ENCODE measurements at regions not wholly inside any gene's neighbourhood (a gene's known extent, or its start where the extent isn't known, plus 50 kb on each side); places are given as distances from the start of the nearest gene placed in this dataset.

DNA sequence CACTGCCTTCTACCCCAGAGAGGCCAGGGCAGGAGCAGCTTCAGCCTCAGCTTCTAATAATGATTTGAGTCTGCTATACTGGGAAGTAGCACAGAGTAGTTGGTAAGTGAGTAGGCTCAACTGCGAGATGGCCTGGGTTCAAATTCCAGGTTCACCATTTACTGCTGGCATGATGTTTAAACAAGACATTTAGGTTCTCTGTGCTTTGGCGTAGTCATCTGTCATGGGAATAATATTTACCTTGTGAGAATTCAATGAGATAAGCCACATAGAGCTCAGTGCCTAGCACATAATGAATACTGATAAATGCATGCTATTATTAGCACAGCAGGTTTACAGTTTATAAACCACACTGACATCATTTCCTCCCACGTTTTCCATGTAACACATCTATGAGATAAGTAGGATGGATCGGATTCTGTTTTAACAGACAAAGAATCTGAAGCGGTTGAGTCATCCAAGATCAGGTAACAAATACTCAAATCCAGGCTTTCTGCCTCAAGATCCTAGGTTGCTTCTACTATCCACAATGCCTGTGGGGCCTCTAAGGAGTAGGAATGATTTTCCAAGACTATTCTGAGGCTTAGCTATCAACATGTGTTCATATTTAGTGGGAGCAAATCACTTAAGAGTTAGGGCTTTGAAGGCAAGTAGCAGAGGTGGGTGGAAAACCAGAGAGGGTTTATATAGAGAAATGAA lies 72.9 kb upstream of the DTNBP1 start:
- H3K36me3 ChIP-seq (ENCODE audit: control insufficient read depth in 2 of 2, extremely low read depth in 1 of 2, insufficient read depth in 1 of 2, low read length in 1 of 2) = no peaks in the 10 kb centered on the region
- no peak overlapping the region for H3K27ac ChIP-seq (ENCODE audit: low read length)
- WGBS (ENCODE audit: insufficient coverage) = 60% methylated on average over 1 of the region's 5 CpGs
- H3K4me1 ChIP-seq (ENCODE audit: control insufficient read depth in 1 of 2, extremely low read depth in 1 of 2, insufficient read depth in 2 of 2, low read length in 2 of 2) = peaks cover 0 to 6% of the 10 kb centered on the region in 2 experiments
- Mint-ChIP-seq H3K36me3 (no peaks in the 10 kb centered on the region), H3K27me3 (peaks cover 2 to 6% of the 10 kb centered on the region in 2 donors), H3K27ac (no peak overlapping the region), H3K4me1 (peaks cover 11 to 30% (median 18%) of the 10 kb centered on the region in 3 donors), H3K9me3 (peaks cover 0 to 5% (median 5%) of the 10 kb centered on the region in 3 donors), H3K4me3 (no peak overlapping the region)
- POLR2A ChIA-PET = no interaction called here
- H3K27me3 ChIP-seq (replicated peaks in 1 of 2; ENCODE audit: control insufficient read depth in 2 of 2, extremely low read depth in 1 of 2, insufficient read depth in 2 of 2, low read length in 1 of 2) = peaks cover 0 to 3% of the 10 kb centered on the region in 2 experiments
- no peak overlapping the region for H3K4me3 ChIP-seq (ENCODE audit: control insufficient read depth in 1 of 2, extremely low read depth in 1 of 2, low read length in 1 of 2)
- no peaks in the 10 kb centered on the region for H3K9me3 ChIP-seq
- no peak for ATAC-seq (replicated peaks in 1 of 4)
- CTCF ChIA-PET = no interaction called here
- no peak for DNase-seq

DNA sequence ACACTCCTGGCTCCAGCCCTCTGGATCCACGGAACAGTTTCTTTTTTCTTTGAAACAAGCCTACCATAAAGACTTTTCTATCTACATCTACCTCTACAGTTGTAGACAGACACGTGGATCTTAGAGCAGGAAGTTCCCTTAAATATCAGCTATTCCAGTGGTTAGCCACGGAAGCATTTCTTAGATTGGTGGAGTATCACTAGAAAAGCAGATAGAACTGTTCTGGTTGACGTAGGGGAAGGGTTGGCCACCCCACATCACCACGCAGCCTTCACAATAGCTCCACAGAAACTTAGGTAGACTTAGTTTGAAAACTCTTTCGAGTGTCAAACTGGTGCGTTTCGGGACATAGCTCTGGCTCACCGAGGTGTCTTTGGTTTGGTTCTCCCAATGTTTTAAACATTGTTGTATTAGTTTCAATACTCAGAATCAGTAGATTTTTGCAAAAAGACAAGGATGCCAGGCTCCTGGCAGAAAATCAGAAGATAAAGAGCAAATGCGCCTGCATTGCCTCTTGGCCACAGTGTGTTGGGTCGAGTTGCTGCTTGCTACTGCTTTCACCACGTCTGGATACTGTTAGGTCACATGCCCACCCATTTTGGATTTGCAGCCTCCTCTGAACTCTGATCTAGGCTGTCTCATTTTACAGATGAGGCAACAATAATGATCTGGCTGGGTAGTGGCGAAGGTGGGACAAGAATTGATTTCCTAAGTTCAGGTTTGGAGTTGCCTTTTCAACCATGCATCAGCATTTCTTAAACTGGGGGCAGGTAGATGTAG lies 71.5 kb upstream of the DTNBP1 start:
- Histone ChIP-seq H3K27me3 (replicated peaks in 1 of 2; ENCODE audit: control insufficient read depth in 2 of 2, extremely low read depth in 1 of 2, insufficient read depth in 2 of 2, low read length in 1 of 2) (peaks cover 0 to 2% of the 10 kb centered on the region in 2 experiments), H3K4me1 (ENCODE audit: control insufficient read depth in 1 of 2, extremely low read depth in 1 of 2, insufficient read depth in 2 of 2, low read length in 2 of 2) (peaks cover 0 to 6% of the 10 kb centered on the region in 2 experiments), H3K36me3 (ENCODE audit: control insufficient read depth in 2 of 2, extremely low read depth in 1 of 2, insufficient read depth in 1 of 2, low read length in 1 of 2) (no peaks in the 10 kb centered on the region), H3K9me3 (no peaks in the 10 kb centered on the region), H3K4me3 (ENCODE audit: control insufficient read depth in 1 of 2, extremely low read depth in 1 of 2, low read length in 1 of 2) (no peak overlapping the region), H3K27ac (ENCODE audit: low read length) (no peak overlapping the region)
- Mint-ChIP-seq H3K27ac (no peak overlapping the region), H3K4me3 (no peak overlapping the region), H3K4me1 (peaks cover 11 to 30% (median 18%) of the 10 kb centered on the region in 3 donors), H3K27me3 (peaks cover 2 to 6% of the 10 kb centered on the region in 2 donors), H3K36me3 (no peaks in the 10 kb centered on the region), H3K9me3 (peaks cover 0 to 5% (median 5%) of the 10 kb centered on the region in 3 donors)
- no peak for ATAC-seq (replicated peaks in 1 of 4)
- ChIA-PET POLR2A (no interaction called here), CTCF (interaction anchor here in 1 of 2 donors (0.6 kb wide), 1 partner anchor 47 kb away, joined by 3 read pairs; no protein-coding TSS in a partner anchor)
- no peak for DNase-seq
- 88% methylated on average over 3 of the region's 13 CpGs for WGBS (ENCODE audit: insufficient coverage)

DNA sequence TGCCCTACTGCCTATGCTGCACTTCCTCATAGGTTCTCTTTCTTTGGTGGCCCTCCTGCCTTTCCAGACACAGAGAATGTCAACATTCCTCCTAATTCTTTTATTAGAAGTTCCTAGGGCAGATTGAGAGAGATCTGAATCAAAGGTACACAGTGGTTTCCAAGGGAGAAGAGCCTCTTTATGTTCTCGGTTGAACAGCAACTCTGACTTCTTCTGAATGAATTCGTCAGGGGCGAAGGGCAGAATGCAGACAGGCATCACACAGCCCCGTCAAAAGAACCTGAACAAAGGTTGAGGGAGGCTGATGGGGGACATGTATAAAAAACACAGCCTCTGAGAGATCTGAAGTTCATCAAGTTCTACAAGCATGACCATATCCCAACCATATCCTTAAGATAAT lies 68.1 kb upstream of the DTNBP1 start:
- H3K9me3 ChIP-seq = no peaks in the 10 kb centered on the region
- CTCF ChIA-PET = no interaction called here

DNA sequence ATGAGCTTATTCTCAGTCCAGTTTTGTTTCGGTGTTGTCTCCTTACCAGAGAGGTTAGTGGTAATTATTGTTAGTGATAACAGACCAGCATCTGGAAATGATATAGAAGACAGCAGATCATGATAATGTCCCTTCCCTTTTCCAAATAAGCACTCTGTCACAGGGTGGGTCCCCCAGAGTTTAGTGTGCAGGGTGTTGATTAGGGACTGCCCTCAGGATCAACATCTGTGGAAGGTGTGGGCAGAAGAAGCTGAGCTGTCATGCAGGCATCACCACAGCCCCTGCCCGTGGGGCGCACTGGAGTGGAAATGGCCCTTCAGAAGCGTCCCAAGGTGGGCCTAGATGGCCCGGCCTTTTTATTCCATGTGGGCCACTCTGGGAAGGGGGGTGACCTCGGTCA lies 67.6 kb upstream of the DTNBP1 start:
- no peak for ATAC-seq (replicated peaks in 1 of 4)

More for the DNA sequence above, 68.1 kb upstream of the DTNBP1 start:
- H3K27me3 ChIP-seq (replicated peaks in 1 of 2; ENCODE audit: control insufficient read depth in 2 of 2, extremely low read depth in 1 of 2, insufficient read depth in 2 of 2, low read length in 1 of 2) = peaks cover 0 to 2% of the 10 kb centered on the region in 2 experiments
- H3K36me3 Mint-ChIP-seq = no peaks in the 10 kb centered on the region
- H3K36me3 ChIP-seq (ENCODE audit: control insufficient read depth in 2 of 2, extremely low read depth in 1 of 2, insufficient read depth in 1 of 2, low read length in 1 of 2) = no peaks in the 10 kb centered on the region
- no CpG with 5 or more reads among the region's 4 CpGs for WGBS (ENCODE audit: insufficient coverage)
- no peak overlapping the region for H3K4me3 Mint-ChIP-seq
- H3K27ac Mint-ChIP-seq = no peak overlapping the region
- peaks cover 0 to 3% of the 10 kb centered on the region in 2 donors for H3K27me3 Mint-ChIP-seq
- no peak for DNase-seq
- no peak for ATAC-seq (replicated peaks in 1 of 4)
- H3K27ac ChIP-seq (ENCODE audit: low read length) = no peak overlapping the region
- peaks cover 0 to 6% of the 10 kb centered on the region in 2 experiments for H3K4me1 ChIP-seq (ENCODE audit: control insufficient read depth in 1 of 2, extremely low read depth in 1 of 2, insufficient read depth in 2 of 2, low read length in 2 of 2)
- peaks cover 11 to 25% (median 15%) of the 10 kb centered on the region in 3 donors for H3K4me1 Mint-ChIP-seq
- H3K9me3 Mint-ChIP-seq = no peaks in the 10 kb centered on the region
- POLR2A ChIA-PET = no interaction called here
- no peak overlapping the region for H3K4me3 ChIP-seq (ENCODE audit: control insufficient read depth in 1 of 2, extremely low read depth in 1 of 2, low read length in 1 of 2)

GRCh38 chr6:15722731-15723130 lies 59.9 kb upstream of the DTNBP1 start:
- DNase-seq (no peak), ATAC-seq (replicated peaks in 1 of 4) (no peak)
- H3K4me1 ChIP-seq (ENCODE audit: control insufficient read depth in 1 of 2, extremely low read depth in 1 of 2, insufficient read depth in 2 of 2, low read length in 2 of 2) = peaks cover 0 to 2% of the 10 kb centered on the region in 2 experiments
- H3K27ac Mint-ChIP-seq = no peak overlapping the region
- H3K4me3 ChIP-seq (ENCODE audit: control insufficient read depth in 1 of 2, extremely low read depth in 1 of 2, low read length in 1 of 2) = no peak overlapping the region
- no peak overlapping the region for H3K27ac ChIP-seq (ENCODE audit: low read length)
- no peaks in the 10 kb centered on the region for H3K9me3 ChIP-seq
- H3K4me3 Mint-ChIP-seq = no peak overlapping the region
- H3K27me3 Mint-ChIP-seq = peaks cover 3 to 5% of the 10 kb centered on the region in 2 donors
- H3K36me3 ChIP-seq (ENCODE audit: control insufficient read depth in 2 of 2, extremely low read depth in 1 of 2, insufficient read depth in 1 of 2, low read length in 1 of 2) = no peaks in the 10 kb centered on the region
- H3K4me1 Mint-ChIP-seq = peaks cover 0 to 11% (median 7%) of the 10 kb centered on the region in 3 donors
- CTCF ChIA-PET = no interaction called here
- WGBS (ENCODE audit: insufficient coverage) = no CpG with 5 or more reads among the region's 2 CpGs
- H3K36me3 Mint-ChIP-seq = no peaks in the 10 kb centered on the region
- no peaks in the 10 kb centered on the region for H3K27me3 ChIP-seq (replicated peaks in 1 of 2; ENCODE audit: control insufficient read depth in 2 of 2, extremely low read depth in 1 of 2, insufficient read depth in 2 of 2, low read length in 1 of 2)
- H3K9me3 Mint-ChIP-seq = peaks cover 0 to 9% (median 0%) of the 10 kb centered on the region in 3 donors
- POLR2A ChIA-PET = no interaction called here

More for the DNA sequence above, 67.6 kb upstream of the DTNBP1 start:
- ChIA-PET CTCF (no interaction called here), POLR2A (interaction anchor here in 1 of 2 donors (0.5 kb wide), 1 partner anchor 508 kb away, joined by 3 read pairs; the partner anchor contains the start of gene GMPR)
- no peaks in the 10 kb centered on the region for H3K9me3 Mint-ChIP-seq
- Histone ChIP-seq H3K4me1 (ENCODE audit: control insufficient read depth in 1 of 2, extremely low read depth in 1 of 2, insufficient read depth in 2 of 2, low read length in 2 of 2) (peaks cover 0 to 3% of the 10 kb centered on the region in 2 experiments), H3K27me3 (replicated peaks in 1 of 2; ENCODE audit: control insufficient read depth in 2 of 2, extremely low read depth in 1 of 2, insufficient read depth in 2 of 2, low read length in 1 of 2) (peaks cover 0 to 2% of the 10 kb centered on the region in 2 experiments), H3K4me3 (ENCODE audit: control insufficient read depth in 1 of 2, extremely low read depth in 1 of 2, low read length in 1 of 2) (no peak overlapping the region), H3K36me3 (ENCODE audit: control insufficient read depth in 2 of 2, extremely low read depth in 1 of 2, insufficient read depth in 1 of 2, low read length in 1 of 2) (no peaks in the 10 kb centered on the region), H3K27ac (ENCODE audit: low read length) (no peak overlapping the region), H3K9me3 (no peaks in the 10 kb centered on the region)
- H3K27me3 Mint-ChIP-seq = peaks cover 0 to 3% of the 10 kb centered on the region in 2 donors
- no peaks in the 10 kb centered on the region for H3K36me3 Mint-ChIP-seq
- WGBS (ENCODE audit: insufficient coverage) = 89% methylated on average over 4 of the region's 6 CpGs
- no peak for DNase-seq
- no peak overlapping the region for H3K4me3 Mint-ChIP-seq
- peaks cover 8 to 21% (median 11%) of the 10 kb centered on the region in 3 donors for H3K4me1 Mint-ChIP-seq
- H3K27ac Mint-ChIP-seq = no peak overlapping the region

DNA sequence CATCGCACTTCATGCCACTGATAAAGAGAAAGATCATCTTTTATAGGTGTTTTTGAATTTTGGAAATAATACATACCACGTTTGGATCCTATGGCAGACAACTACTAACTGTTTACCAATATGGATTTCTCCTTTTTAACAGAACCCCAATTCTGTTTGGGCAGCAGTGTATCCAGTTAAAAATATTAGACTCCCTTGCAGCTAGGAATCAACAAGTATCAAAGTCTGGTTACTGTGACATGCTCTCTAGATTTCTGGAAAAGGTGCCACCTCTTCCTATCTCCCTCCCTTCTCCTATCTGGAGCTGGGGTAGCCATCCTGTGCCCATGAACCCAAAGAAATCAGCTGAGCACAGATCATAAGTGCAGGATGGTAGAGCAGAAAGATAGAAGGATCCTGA lies 54.1 kb upstream of the DTNBP1 start:
- Mint-ChIP-seq H3K27me3 (peaks cover 6 to 10% of the 10 kb centered on the region in 2 donors), H3K4me1 (no peaks in the 10 kb centered on the region), H3K27ac (no peak overlapping the region), H3K9me3 (peaks cover 0 to 19% (median 9%) of the 10 kb centered on the region in 3 donors), H3K36me3 (no peaks in the 10 kb centered on the region), H3K4me3 (no peak overlapping the region)
- H3K36me3 ChIP-seq (ENCODE audit: control insufficient read depth in 2 of 2, extremely low read depth in 1 of 2, insufficient read depth in 1 of 2, low read length in 1 of 2) = no peaks in the 10 kb centered on the region
- no peaks in the 10 kb centered on the region for H3K4me1 ChIP-seq (ENCODE audit: control insufficient read depth in 1 of 2, extremely low read depth in 1 of 2, insufficient read depth in 2 of 2, low read length in 2 of 2)
- H3K27ac ChIP-seq (ENCODE audit: low read length) = no peak overlapping the region
- POLR2A ChIA-PET = no interaction called here
- no peak for ATAC-seq (replicated peaks in 1 of 4)
- no peaks in the 10 kb centered on the region for H3K27me3 ChIP-seq (replicated peaks in 1 of 2; ENCODE audit: control insufficient read depth in 2 of 2, extremely low read depth in 1 of 2, insufficient read depth in 2 of 2, low read length in 1 of 2)
- H3K9me3 ChIP-seq = no peaks in the 10 kb centered on the region
- no peak for DNase-seq
- CTCF ChIA-PET = no interaction called here
- no CpG with 5 or more reads among the region's 2 CpGs for WGBS (ENCODE audit: insufficient coverage)
- H3K4me3 ChIP-seq (ENCODE audit: control insufficient read depth in 1 of 2, extremely low read depth in 1 of 2, low read length in 1 of 2) = no peak overlapping the region
